Tibial artery (tissue), 4 donors: ENCODE measurements at regions not wholly inside any gene's neighbourhood (a gene's known extent, or its start where the extent isn't known, plus 50 kb on each side); places are given as distances from the start of the nearest gene placed in this dataset.

Experiments
- DNase-seq, 2 donors: peaks; one replicate each; pipeline ENCODE4 v3.0.0-alpha.2; 2019
- H3K27ac ChIP-seq, 2 donors: fragments of 200-600 bp; sonication (generic) in 1 of 2; 1 replicate in 1 of 2; 2 replicates in 1 of 2; pipeline ENCODE4 v1.5.1; 2018 to 2019; ENCODE audit warnings: mild to moderate bottlenecking in 1 of 2
- H3K27me3 ChIP-seq, 2 donors: fragments of 200-600 bp; sonication (generic) in 1 of 2; one replicate each; pipeline versions ENCODE4 v1.5.1 to v1.6.0; 2016 to 2019
- H3K36me3 ChIP-seq, 3 donors: fragments of 200-600 bp; sonication (generic) in 2 of 3; one replicate each; pipeline ENCODE4 v1.5.1; 2016 to 2019; ENCODE audit warnings: mild to moderate bottlenecking in 2 of 3
- H3K4me1 ChIP-seq, 4 donors: fragments of 200-600 bp; sonication (generic) in 2 of 4; 1 replicate in 3 of 4; 2 replicates in 1 of 4; pipeline ENCODE4 v1.5.1; 2016 to 2019
- H3K4me3 ChIP-seq, 2 donors: fragments of 200-600 bp; sonication (generic) in 1 of 2; 1 replicate in 1 of 2; 2 replicates in 1 of 2; pipeline ENCODE4 v1.5.1; 2018 to 2019; ENCODE audit warnings: mild to moderate bottlenecking in 2 of 2
- H3K9me3 ChIP-seq, 3 donors: fragments of 200-600 bp; sonication (generic) in 1 of 3; one replicate each; pipeline ENCODE4 v1.5.1; 2016 to 2019
- CTCF ChIP-seq, 2 experiments: fragments of 200-600 bp in 1 of 2; fragments of 450-650 bp in 1 of 2; IDR thresholded peaks; one replicate each; pipeline ENCODE4 v1.5.1; 2017 to 2019; ENCODE audit warnings: antibody characterized with exemption in 2 of 2, mild to moderate bottlenecking in 1 of 2, moderate library complexity in 1 of 2
- intact Hi-C: fragments of 100-400 bp; cut with DNase I; formaldehyde crosslinking; loops from one replicate; pipeline ENCODE4 v1.15.0; 2023; ENCODE audit warnings: low total_unique reads

- H3K27me3 ChIP-seq: no peaks in the 10 kb centered on the region
- no peak for TF ChIP-seq CTCF (IDR thresholded peaks at IDR 0.05)
- H3K27ac ChIP-seq: no peak overlapping the region
- no peaks in the 10 kb centered on the region for H3K36me3 ChIP-seq
- H3K4me3 ChIP-seq: no peak overlapping the region
- intact Hi-C loops: no loop called here
- H3K4me1 ChIP-seq: peaks cover 0 to 6% (median 0%) of the 10 kb centered on the region in 4 donors
- no peaks in the 10 kb centered on the region for H3K9me3 ChIP-seq
- DNase-seq: no peak
Observed at GRCh38 chr13:106710266-106710665, 142.3 kb upstream of the ARGLU1 start.

GRCh38 chr13:106709522-106709921 lies 141.6 kb upstream of the ARGLU1 start:
- no peaks in the 10 kb centered on the region for H3K9me3 ChIP-seq
- H3K36me3 ChIP-seq: no peaks in the 10 kb centered on the region
- peaks cover 0 to 6% (median 0%) of the 10 kb centered on the region in 4 donors for H3K4me1 ChIP-seq
- no peak overlapping the region for H3K4me3 ChIP-seq
- intact Hi-C loops: loop anchor here (5.0 kb wide), 1 partner anchor 1438 kb away; no protein-coding TSS in a partner anchor
- TF ChIP-seq CTCF (IDR thresholded peaks at IDR 0.05): no peak
- H3K27me3 ChIP-seq: no peaks in the 10 kb centered on the region
- DNase-seq: no peak
- H3K27ac ChIP-seq: no peak overlapping the region

- intact Hi-C loops: no loop called here
- H3K9me3 ChIP-seq: no peaks in the 10 kb centered on the region
- H3K36me3 ChIP-seq: no peaks in the 10 kb centered on the region
- H3K27me3 ChIP-seq: peaks cover 0 to 3% of the 10 kb centered on the region in 2 donors
- no peak for TF ChIP-seq CTCF (IDR thresholded peaks at IDR 0.05)
- no peak overlapping the region for H3K27ac ChIP-seq
- H3K4me1 ChIP-seq: no peaks in the 10 kb centered on the region
- H3K4me3 ChIP-seq: no peak overlapping the region
- no peak for DNase-seq
Observed at GRCh38 chr13:106702505-106702904, 134.6 kb upstream of the ARGLU1 start.

GRCh38 chr13:106701771-106702341 lies 133.9 kb upstream of the ARGLU1 start:
- H3K27ac ChIP-seq: no peak overlapping the region
- DNase-seq: no peak
- H3K27me3 ChIP-seq: peaks cover 0 to 3% of the 10 kb centered on the region in 2 donors
- no peak for TF ChIP-seq CTCF (IDR thresholded peaks at IDR 0.05)
- intact Hi-C loops: no loop called here
- no peaks in the 10 kb centered on the region for H3K4me1 ChIP-seq
- no peaks in the 10 kb centered on the region for H3K36me3 ChIP-seq
- H3K4me3 ChIP-seq: no peak overlapping the region
- no peaks in the 10 kb centered on the region for H3K9me3 ChIP-seq

GRCh38 chr13:106700439-106700838 lies 132.5 kb upstream of the ARGLU1 start:
- intact Hi-C loops: no loop called here
- Histone ChIP-seq H3K9me3 (no peaks in the 10 kb centered on the region), H3K27ac (no peak overlapping the region), H3K4me3 (no peak overlapping the region), H3K4me1 (no peaks in the 10 kb centered on the region), H3K36me3 (no peaks in the 10 kb centered on the region), H3K27me3 (peaks cover 0 to 3% of the 10 kb centered on the region in 2 donors)
- no peak for TF ChIP-seq CTCF (IDR thresholded peaks at IDR 0.05)
- DNase-seq: no peak

GRCh38 chr13:106700007-106700406 lies 132.1 kb upstream of the ARGLU1 start:
- TF ChIP-seq CTCF (IDR thresholded peaks at IDR 0.05): no peak
- Histone ChIP-seq H3K9me3 (no peaks in the 10 kb centered on the region), H3K36me3 (no peaks in the 10 kb centered on the region), H3K27ac (no peak overlapping the region), H3K4me3 (no peak overlapping the region), H3K27me3 (peaks cover 0 to 3% of the 10 kb centered on the region in 2 donors), H3K4me1 (no peaks in the 10 kb centered on the region)
- intact Hi-C loops: no loop called here
- DNase-seq: no peak
